ENCODE measurements at regions not wholly inside any gene's neighbourhood (a gene's known extent, or its start where the extent isn't known, plus 50 kb on each side); places are given as distances from the start of the nearest gene placed in this dataset.
"Not testable (repeated sequence)": the region's sequence is repeated elsewhere in the genome, so short reads cannot be mapped to it uniquely, and the experiment has no call there.

GRCh38 chr6:4676016-4676415 is 100.2 kb upstream of the CDYL start:
- no peak for DNase-seq

GRCh38 chr6:4675121-4675520 is 101.1 kb upstream of the CDYL start:
- DNase-seq, result no peak

- DNase-seq, result no peak
Observed at GRCh38 chr6:4673861-4674260, 102.3 kb upstream of the CDYL start.

GRCh38 chr6:4672772-4673171 is 103.4 kb upstream of the CDYL start:
- no peak for DNase-seq

GRCh38 chr6:4671587-4672115 is 104.6 kb upstream of the CDYL start:
- no peak for DNase-seq

GRCh38 chr6:4670824-4671409 is 105.3 kb upstream of the CDYL start:
- DNase-seq, result no peak

- DNase-seq, result no peak
Observed at GRCh38 chr6:4670290-4670689, 105.9 kb upstream of the CDYL start.

GRCh38 chr6:4668271-4669179 is 107.7 kb upstream of the CDYL start:
- no peak for DNase-seq

- no peak for DNase-seq
Observed at GRCh38 chr6:4667591-4667990, 108.6 kb upstream of the CDYL start.

- no peak for DNase-seq
Observed at GRCh38 chr6:4666886-4667513, 109.2 kb upstream of the CDYL start.

GRCh38 chr6:4665489-4666417 is 110.5 kb upstream of the CDYL start:
- DNase-seq, result no peak

GRCh38 chr6:4664911-4665310 is 111.3 kb upstream of the CDYL start:
- DNase-seq, result no peak

- DNase-seq, result no peak
Observed at GRCh38 chr6:4664117-4664626, 112.0 kb upstream of the CDYL start.

GRCh38 chr6:4662886-4663285 is 113.3 kb upstream of the CDYL start:
- DNase-seq, result no peak

- no peak for DNase-seq
Observed at GRCh38 chr6:4661391-4661790, 114.8 kb upstream of the CDYL start.

GRCh38 chr6:4660377-4661321 is 115.6 kb upstream of the CDYL start:
- DNase-seq, result no peak

GRCh38 chr6:4659719-4660118 is 116.5 kb upstream of the CDYL start:
- DNase-seq, result not testable (repeated sequence)

GRCh38 chr6:4658486-4658885 is 117.7 kb upstream of the CDYL start:
- no peak for DNase-seq

GRCh38 chr6:4656106-4656505 is 120.1 kb upstream of the CDYL start:
- no peak for DNase-seq

GRCh38 chr6:4655196-4656025 is 120.8 kb upstream of the CDYL start:
- DNase-seq, result no peak
